ENCODE measurements at regions not wholly inside any gene's neighbourhood (a gene's known extent, or its start where the extent isn't known, plus 50 kb on each side); places are given as distances from the start of the nearest gene placed in this dataset.

DNA sequence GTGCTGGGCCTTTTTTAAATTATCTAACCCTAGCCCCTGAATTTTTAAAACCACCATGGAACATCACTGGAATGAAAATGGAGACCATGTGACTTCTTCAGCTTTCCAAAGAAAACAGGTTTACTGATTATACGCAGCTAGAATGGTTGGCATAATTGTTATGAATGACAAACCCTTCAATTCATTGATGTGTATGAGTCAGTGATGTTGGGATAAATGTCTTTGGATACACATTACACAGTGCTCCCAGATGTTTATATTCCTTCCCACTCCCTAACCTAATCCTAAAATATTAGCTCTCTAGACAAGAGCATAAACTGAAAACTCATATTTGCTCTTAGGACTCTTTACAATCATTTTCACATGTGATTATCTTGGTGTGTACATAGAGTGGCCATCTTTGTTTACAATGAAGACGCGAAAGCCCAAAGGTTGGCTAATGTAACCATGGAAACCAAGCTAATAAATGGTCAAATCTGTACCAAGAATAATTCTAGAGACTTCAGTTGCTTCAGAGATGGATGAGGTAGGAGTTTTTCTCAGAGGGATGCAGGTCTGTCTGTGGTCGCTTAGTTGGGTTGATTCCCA, 131.2 kb upstream of the HMHB1 start:
- H3K4me2 ChIP-seq (ENCODE audit: control insufficient read depth, extremely low read depth, insufficient read depth, low read depth, low read length), result no peak overlapping the region
- no peaks in the 10 kb centered on the region for H3K79me2 ChIP-seq (ENCODE audit: control insufficient read depth, insufficient read depth, low read length)
- no peaks in the 10 kb centered on the region for H4K20me1 ChIP-seq (ENCODE audit: control insufficient read depth, extremely low read depth, insufficient read depth, low read length)
- H3K9ac ChIP-seq (ENCODE audit: control insufficient read depth, extremely low read depth, insufficient read depth, low read length), result no peak overlapping the region
- H3K27me3 ChIP-seq (ENCODE audit: control insufficient read depth, extremely low read depth, insufficient read depth, low read length), result no peaks in the 10 kb centered on the region
- no peak overlapping the region for H3K4me3 ChIP-seq (ENCODE audit: control insufficient read depth in 2 of 3, extremely low read depth in 1 of 3, insufficient read depth in 2 of 3, low read depth in 1 of 3, low read length in 3 of 3)
- FAIRE-seq, result no peak
- no peaks in the 10 kb centered on the region for H3K9me1 ChIP-seq (ENCODE audit: control insufficient read depth, extremely low read depth, insufficient read depth, low read length)
- DNase-seq (ENCODE audit: low read depth, low spot score), result no peak
- no peak overlapping the region for H2AFZ ChIP-seq (ENCODE audit: control insufficient read depth, low read length)
- no peaks in the 10 kb centered on the region for H3K4me1 ChIP-seq (ENCODE audit: control insufficient read depth, extremely low read depth, insufficient read depth, low read length)
- H3K9me3 ChIP-seq (ENCODE audit: control insufficient read depth, low read depth, low read length), result no peaks in the 10 kb centered on the region
- dilution Hi-C loops (cut with MboI; ENCODE audit: extremely low pct_ligation_motif_present, low sequenced_read_pairs), result no loop called here
- H3K36me3 ChIP-seq (ENCODE audit: control insufficient read depth in 2 of 2, extremely low read depth in 1 of 2, insufficient read depth in 2 of 2, low read length in 2 of 2), result no peaks in the 10 kb centered on the region
- H3K27ac ChIP-seq (ENCODE audit: control insufficient read depth, insufficient read depth, low read length), result no peak overlapping the region
- TF ChIP-seq CTCF (optimal IDR thresholded peaks at IDR 0.05 in 1 of 3, IDR thresholded peaks at IDR 0.05 in 1 of 3, conservative IDR thresholded peaks at IDR 0.05 in 1 of 3; ENCODE audit: extremely low read depth in 1 of 3, insufficient read depth in 2 of 3, low read length in 3 of 3) (no peak), EZH2 (IDR thresholded peaks at IDR 0.05; ENCODE audit: low read length) (no peak)

- no peaks in the 10 kb centered on the region for H4K20me1 ChIP-seq (ENCODE audit: control insufficient read depth, extremely low read depth, insufficient read depth, low read length)
- no peak for FAIRE-seq
- H3K4me3 ChIP-seq (ENCODE audit: control insufficient read depth in 2 of 3, extremely low read depth in 1 of 3, insufficient read depth in 2 of 3, low read depth in 1 of 3, low read length in 3 of 3), result no peak overlapping the region
Measured at GRCh38 chr5:143679777-143680176, 132.2 kb upstream of the HMHB1 start.

More at GRCh38 chr5:143679777-143680176, 132.2 kb upstream of the HMHB1 start:
- no peak overlapping the region for H2AFZ ChIP-seq (ENCODE audit: control insufficient read depth, low read length)
- dilution Hi-C loops (cut with MboI; ENCODE audit: extremely low pct_ligation_motif_present, low sequenced_read_pairs), result no loop called here
- H3K27ac ChIP-seq (ENCODE audit: control insufficient read depth, insufficient read depth, low read length), result no peak overlapping the region
- TF ChIP-seq EZH2 (IDR thresholded peaks at IDR 0.05; ENCODE audit: low read length) (no peak), CTCF (optimal IDR thresholded peaks at IDR 0.05 in 1 of 3, IDR thresholded peaks at IDR 0.05 in 1 of 3, conservative IDR thresholded peaks at IDR 0.05 in 1 of 3; ENCODE audit: extremely low read depth in 1 of 3, insufficient read depth in 2 of 3, low read length in 3 of 3) (no peak)
- H3K27me3 ChIP-seq (ENCODE audit: control insufficient read depth, extremely low read depth, insufficient read depth, low read length), result no peaks in the 10 kb centered on the region
- no peak overlapping the region for H3K9ac ChIP-seq (ENCODE audit: control insufficient read depth, extremely low read depth, insufficient read depth, low read length)
- no peaks in the 10 kb centered on the region for H3K9me1 ChIP-seq (ENCODE audit: control insufficient read depth, extremely low read depth, insufficient read depth, low read length)
- no peaks in the 10 kb centered on the region for H3K9me3 ChIP-seq (ENCODE audit: control insufficient read depth, low read depth, low read length)
- no peaks in the 10 kb centered on the region for H3K4me1 ChIP-seq (ENCODE audit: control insufficient read depth, extremely low read depth, insufficient read depth, low read length)
- DNase-seq (ENCODE audit: low read depth, low spot score), result no peak
- no peaks in the 10 kb centered on the region for H3K79me2 ChIP-seq (ENCODE audit: control insufficient read depth, insufficient read depth, low read length)
- no peak overlapping the region for H3K4me2 ChIP-seq (ENCODE audit: control insufficient read depth, extremely low read depth, insufficient read depth, low read depth, low read length)
- H3K36me3 ChIP-seq (ENCODE audit: control insufficient read depth in 2 of 2, extremely low read depth in 1 of 2, insufficient read depth in 2 of 2, low read length in 2 of 2), result no peaks in the 10 kb centered on the region
